Sciatic nerve (tissue), 2 donors: ENCODE measurements at regions not wholly inside any gene's neighbourhood (a gene's known extent, or its start where the extent isn't known, plus 50 kb on each side); places are given as distances from the start of the nearest gene placed in this dataset.
"Not testable (repeated sequence)": the region's sequence is repeated elsewhere in the genome, so short reads cannot be mapped to it uniquely, and the experiment has no call there.

Experiments
- ATAC-seq: fragments of 200-7000 bp; cut with Tn5 transposase; one replicate; pipeline ENCODE4 v1.9.1; 2020; ENCODE audit warnings: mild to moderate bottlenecking, moderate library complexity
- DNase-seq: peaks from one replicate; pipeline ENCODE4 v3.0.0-alpha.2; 2020; ENCODE audit warnings: low spot score
- intact Hi-C: fragments of 100-400 bp; cut with DNase I; formaldehyde crosslinking; loops from one replicate; pipeline ENCODE4 v1.14.2; 2022
- donor health status: DM: no; HTN: no; CAD: no.
- donor health status: DM: no; HTN: no; CAD: no.

GRCh38 chr6:14511061-14511586, 393.6 kb downstream of the CD83 start:
- DNase-seq (no peak), ATAC-seq (no peak)
- intact Hi-C loops, result no loop called here

GRCh38 chr6:14512246-14512645, 394.7 kb downstream of the CD83 start:
- intact Hi-C loops, result no loop called here
- no peak for DNase-seq
- ATAC-seq, result no peak

GRCh38 chr6:14513496-14514393, 396.2 kb downstream of the CD83 start:
- DNase-seq (no peak), ATAC-seq (no peak)
- intact Hi-C loops, result no loop called here

- peak; percentile 78 for ATAC-seq
- DNase-seq, result no peak
- intact Hi-C loops, result no loop called here
Observed at GRCh38 chr6:14516956-14517355, 399.4 kb downstream of the CD83 start.

GRCh38 chr6:14517516-14518105, 400.0 kb downstream of the CD83 start:
- ATAC-seq (peak; percentile 37), DNase-seq (no peak)
- intact Hi-C loops, result no loop called here

- ATAC-seq, result peak; percentile 79
- DNase-seq, result no peak
- intact Hi-C loops, result no loop called here
Observed at GRCh38 chr6:14518515-14519217, 401.1 kb downstream of the CD83 start.

- intact Hi-C loops, result no loop called here
- no peak for DNase-seq
- ATAC-seq, result no peak
Observed at GRCh38 chr6:14520029-14520428, 402.5 kb downstream of the CD83 start.

- ATAC-seq (no peak), DNase-seq (no peak)
- intact Hi-C loops, result no loop called here
Observed at GRCh38 chr6:14520536-14520935, 403.0 kb downstream of the CD83 start.

- ATAC-seq, result no peak
- no peak for DNase-seq
- intact Hi-C loops, result no loop called here
Observed at GRCh38 chr6:14521141-14521540, 403.6 kb downstream of the CD83 start.

GRCh38 chr6:14521861-14522260, 404.3 kb downstream of the CD83 start:
- ATAC-seq, DNase-seq, intact Hi-C loops: not testable (repeated sequence)

GRCh38 chr6:14524319-14524718, 406.7 kb downstream of the CD83 start:
- intact Hi-C loops, result no loop called here
- DNase-seq, result no peak

GRCh38 chr6:14530385-14530784, 412.8 kb downstream of the CD83 start:
- no peak for ATAC-seq
- intact Hi-C loops, result no loop called here
- DNase-seq, result no peak

More at GRCh38 chr6:14524319-14524718, 406.7 kb downstream of the CD83 start:
- ATAC-seq, result peak; percentile 89

GRCh38 chr6:14533446-14533845, 415.9 kb downstream of the CD83 start:
- no peak for DNase-seq
- no peak for ATAC-seq
- intact Hi-C loops, result no loop called here

- DNase-seq (no peak), ATAC-seq (no peak)
- intact Hi-C loops, result no loop called here
Observed at GRCh38 chr6:14537030-14537429, 419.5 kb downstream of the CD83 start.

- no peak for ATAC-seq
- intact Hi-C loops, result no loop called here
- no peak for DNase-seq
Observed at GRCh38 chr6:14540276-14540675, 422.7 kb downstream of the CD83 start.

GRCh38 chr6:14540810-14541540, 423.4 kb downstream of the CD83 start:
- no peak for ATAC-seq
- DNase-seq, result no peak
- intact Hi-C loops, result no loop called here

GRCh38 chr6:14542670-14543366, 425.2 kb downstream of the CD83 start:
- intact Hi-C loops, result no loop called here
- DNase-seq (no peak), ATAC-seq (no peak)

GRCh38 chr6:14543971-14544585, 426.5 kb downstream of the CD83 start:
- ATAC-seq, result no peak
- intact Hi-C loops, result no loop called here
- DNase-seq, result no peak
